Neural progenitor cell (in vitro differentiated cells): ENCODE measurements at regions not wholly inside any gene's neighbourhood (a gene's known extent, or its start where the extent isn't known, plus 50 kb on each side); places are given as distances from the start of the nearest gene placed in this dataset.

ENCODE experiments used
- CTCF ChIP-seq: fragments of 200-600 bp; sonication (generic); IDR thresholded peaks from 2 replicates; pipeline ENCODE4 v1.5.1; 2017; ENCODE audit warnings: antibody characterized with exemption, mild to moderate bottlenecking
- EZH2 ChIP-seq: fragments of 200-600 bp; sonication (generic); IDR thresholded peaks from 2 replicates; pipeline ENCODE4 v1.6.1; 2017; ENCODE audit warnings: antibody characterized with exemption, mild to moderate bottlenecking, moderate library complexity

DNA sequence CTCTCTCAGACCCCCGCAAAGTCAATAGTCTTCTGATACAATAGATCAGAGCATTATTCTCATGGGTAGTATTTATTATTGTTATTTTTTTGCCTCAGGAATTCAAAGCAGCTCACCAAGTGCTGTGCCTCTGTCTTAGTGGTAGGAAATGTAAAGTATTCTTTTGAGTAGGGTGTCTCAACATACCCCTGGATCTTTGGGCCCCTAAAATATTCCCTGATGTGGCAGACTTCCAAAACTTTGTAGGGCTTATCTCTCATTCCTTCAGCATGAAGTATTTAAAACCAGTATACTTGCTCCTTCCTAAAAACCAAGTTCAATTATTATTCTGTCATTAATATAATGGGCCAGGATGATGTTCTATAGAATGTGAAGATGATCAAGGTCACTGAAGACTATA, 115.3 kb upstream of the ZNF827 start:
- TF ChIP-seq EZH2 (no peak), CTCF (no peak)
